ENCODE measurements at regions not wholly inside any gene's neighbourhood (a gene's known extent, or its start where the extent isn't known, plus 50 kb on each side); places are given as distances from the start of the nearest gene placed in this dataset.

- no peaks in the 10 kb centered on the region for H3K27me3 ChIP-seq (ENCODE audit: insufficient read depth, low read length)
- H3K4me2 ChIP-seq (ENCODE audit: low read length): no peak overlapping the region
- H3K9me3 ChIP-seq (ENCODE audit: control insufficient read depth in 1 of 2, insufficient read depth in 1 of 2, low read depth in 1 of 2, low read length in 2 of 2): no peaks in the 10 kb centered on the region
- no peaks in the 10 kb centered on the region for H3K4me1 ChIP-seq (ENCODE audit: control insufficient read depth in 1 of 2, insufficient read depth in 2 of 2, low read length in 2 of 2)
- no peak overlapping the region for H3K9ac ChIP-seq (ENCODE audit: low read length)
- intact Hi-C loops (cut with micrococcal nuclease): no loop called here
- ATAC-seq (no peak), DNase-seq (ENCODE audit: low read depth, low spot score) (no peak)
- H3K4me3 ChIP-seq (replicated peaks in 1 of 2; ENCODE audit: low read depth in 1 of 2, low read length in 2 of 2): no peak overlapping the region
- TF ChIP-seq EZH2 (IDR thresholded peaks at IDR 0.05): no peak
- TF ChIP-seq SRF (IDR thresholded peaks at IDR 0.05; ENCODE audit: low read depth): no peak
- TF ChIP-seq POLR2A (IDR thresholded peaks at IDR 0.05; ENCODE audit: borderline replicate concordance, extremely low read depth, insufficient read depth, insufficient read length): no peak
- no peaks in the 10 kb centered on the region for H3K79me2 ChIP-seq (ENCODE audit: insufficient read depth, low read length)
- no peak overlapping the region for H3K27ac ChIP-seq (ENCODE audit: low read depth, low read length)
- H2AFZ ChIP-seq (ENCODE audit: low read depth, low read length, poor library complexity, severe bottlenecking): no peak overlapping the region
- no TSS peak for BruUV-seq (replicated peaks)
- ChIA-PET RAD21 (ENCODE audit: low non-redundant PET in 1 of 2, low total read pairs in 2 of 2, uncharacterized antibody in 2 of 2, unreplicated experiment in 2 of 2) (no interaction called here), CTCF (no interaction called here), POLR2A (no interaction called here)
- H3K36me3 ChIP-seq (ENCODE audit: control insufficient read depth in 1 of 2, insufficient read depth in 2 of 2, low read length in 2 of 2): no peaks in the 10 kb centered on the region
- H3K9me2 ChIP-seq (ENCODE audit: insufficient read depth): no peaks in the 10 kb centered on the region
- H4K20me1 ChIP-seq (ENCODE audit: insufficient read depth): no peaks in the 10 kb centered on the region
These were observed 154.0 kb downstream of the TMEM47 start for GRCh38 chrX:34503119-34503518.

GRCh38 chrX:34493086-34493485, 164.0 kb downstream of the TMEM47 start:
- Histone ChIP-seq H2AFZ (ENCODE audit: low read depth, low read length, poor library complexity, severe bottlenecking) (no peak overlapping the region), H3K9ac (ENCODE audit: low read length) (no peak overlapping the region), H3K79me2 (ENCODE audit: insufficient read depth, low read length) (no peaks in the 10 kb centered on the region), H3K27me3 (ENCODE audit: insufficient read depth, low read length) (no peaks in the 10 kb centered on the region), H3K9me2 (ENCODE audit: insufficient read depth) (no peaks in the 10 kb centered on the region), H3K36me3 (ENCODE audit: control insufficient read depth in 1 of 2, insufficient read depth in 2 of 2, low read length in 2 of 2) (no peaks in the 10 kb centered on the region), H3K27ac (ENCODE audit: low read depth, low read length) (no peak overlapping the region), H3K4me3 (replicated peaks in 1 of 2; ENCODE audit: low read depth in 1 of 2, low read length in 2 of 2) (no peak overlapping the region), H4K20me1 (ENCODE audit: insufficient read depth) (no peaks in the 10 kb centered on the region), H3K9me3 (ENCODE audit: control insufficient read depth in 1 of 2, insufficient read depth in 1 of 2, low read depth in 1 of 2, low read length in 2 of 2) (no peaks in the 10 kb centered on the region; a peak in 1 of 4 replicates), H3K4me1 (ENCODE audit: control insufficient read depth in 1 of 2, insufficient read depth in 2 of 2, low read length in 2 of 2) (no peaks in the 10 kb centered on the region), H3K4me2 (ENCODE audit: low read length) (no peak overlapping the region)
- ChIA-PET RAD21 (ENCODE audit: low non-redundant PET in 1 of 2, low total read pairs in 2 of 2, uncharacterized antibody in 2 of 2, unreplicated experiment in 2 of 2) (no interaction called here), POLR2A (no interaction called here), CTCF (no interaction called here)
- intact Hi-C loops (cut with micrococcal nuclease): no loop called here
- no peak for DNase-seq (ENCODE audit: low read depth, low spot score)
- no TSS peak for BruUV-seq (replicated peaks)
- no peak for ATAC-seq
- TF ChIP-seq POLR2AphosphoS5 (IDR thresholded peaks at IDR 0.05; ENCODE audit: low read depth, low read length) (no peak), RAD21 (IDR thresholded peaks at IDR 0.05; ENCODE audit: low read depth) (no peak), EGR1 (IDR thresholded peaks at IDR 0.05; ENCODE audit: low read depth) (no peak), ZBTB33 (IDR thresholded peaks at IDR 0.05; ENCODE audit: extremely low read depth, insufficient replicate concordance, low read length) (no peak), YY1 (IDR thresholded peaks at IDR 0.05; ENCODE audit: extremely low read depth, insufficient replicate concordance, low read depth, low read length) (no peak), CBX3 (IDR thresholded peaks at IDR 0.05; ENCODE audit: low read depth) (no peak), CEBPB (IDR thresholded peaks at IDR 0.05; ENCODE audit: low read depth) (no peak), ZNF274 (IDR thresholded peaks at IDR 0.05; ENCODE audit: low read depth, low read length) (no peak)
- TF ChIP-seq, protein P1, sequence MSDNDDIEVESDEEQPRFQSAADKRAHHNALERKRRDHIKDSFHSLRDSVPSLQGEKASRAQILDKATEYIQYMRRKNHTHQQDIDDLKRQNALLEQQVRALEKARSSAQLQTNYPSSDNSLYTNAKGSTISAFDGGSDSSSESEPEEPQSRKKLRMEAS (IDR thresholded peaks at IDR 0.05): no peak
- TF ChIP-seq, protein P2, sequence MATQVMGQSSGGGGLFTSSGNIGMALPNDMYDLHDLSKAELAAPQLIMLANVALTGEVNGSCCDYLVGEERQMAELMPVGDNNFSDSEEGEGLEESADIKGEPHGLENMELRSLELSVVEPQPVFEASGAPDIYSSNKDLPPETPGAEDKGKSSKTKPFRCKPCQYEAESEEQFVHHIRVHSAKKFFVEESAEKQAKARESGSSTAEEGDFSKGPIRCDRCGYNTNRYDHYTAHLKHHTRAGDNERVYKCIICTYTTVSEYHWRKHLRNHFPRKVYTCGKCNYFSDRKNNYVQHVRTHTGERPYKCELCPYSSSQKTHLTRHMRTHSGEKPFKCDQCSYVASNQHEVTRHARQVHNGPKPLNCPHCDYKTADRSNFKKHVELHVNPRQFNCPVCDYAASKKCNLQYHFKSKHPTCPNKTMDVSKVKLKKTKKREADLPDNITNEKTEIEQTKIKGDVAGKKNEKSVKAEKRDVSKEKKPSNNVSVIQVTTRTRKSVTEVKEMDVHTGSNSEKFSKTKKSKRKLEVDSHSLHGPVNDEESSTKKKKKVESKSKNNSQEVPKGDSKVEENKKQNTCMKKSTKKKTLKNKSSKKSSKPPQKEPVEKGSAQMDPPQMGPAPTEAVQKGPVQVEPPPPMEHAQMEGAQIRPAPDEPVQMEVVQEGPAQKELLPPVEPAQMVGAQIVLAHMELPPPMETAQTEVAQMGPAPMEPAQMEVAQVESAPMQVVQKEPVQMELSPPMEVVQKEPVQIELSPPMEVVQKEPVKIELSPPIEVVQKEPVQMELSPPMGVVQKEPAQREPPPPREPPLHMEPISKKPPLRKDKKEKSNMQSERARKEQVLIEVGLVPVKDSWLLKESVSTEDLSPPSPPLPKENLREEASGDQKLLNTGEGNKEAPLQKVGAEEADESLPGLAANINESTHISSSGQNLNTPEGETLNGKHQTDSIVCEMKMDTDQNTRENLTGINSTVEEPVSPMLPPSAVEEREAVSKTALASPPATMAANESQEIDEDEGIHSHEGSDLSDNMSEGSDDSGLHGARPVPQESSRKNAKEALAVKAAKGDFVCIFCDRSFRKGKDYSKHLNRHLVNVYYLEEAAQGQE (IDR thresholded peaks at IDR 0.05; ENCODE audit: low read depth): no peak
- TF ChIP-seq, protein P3, sequence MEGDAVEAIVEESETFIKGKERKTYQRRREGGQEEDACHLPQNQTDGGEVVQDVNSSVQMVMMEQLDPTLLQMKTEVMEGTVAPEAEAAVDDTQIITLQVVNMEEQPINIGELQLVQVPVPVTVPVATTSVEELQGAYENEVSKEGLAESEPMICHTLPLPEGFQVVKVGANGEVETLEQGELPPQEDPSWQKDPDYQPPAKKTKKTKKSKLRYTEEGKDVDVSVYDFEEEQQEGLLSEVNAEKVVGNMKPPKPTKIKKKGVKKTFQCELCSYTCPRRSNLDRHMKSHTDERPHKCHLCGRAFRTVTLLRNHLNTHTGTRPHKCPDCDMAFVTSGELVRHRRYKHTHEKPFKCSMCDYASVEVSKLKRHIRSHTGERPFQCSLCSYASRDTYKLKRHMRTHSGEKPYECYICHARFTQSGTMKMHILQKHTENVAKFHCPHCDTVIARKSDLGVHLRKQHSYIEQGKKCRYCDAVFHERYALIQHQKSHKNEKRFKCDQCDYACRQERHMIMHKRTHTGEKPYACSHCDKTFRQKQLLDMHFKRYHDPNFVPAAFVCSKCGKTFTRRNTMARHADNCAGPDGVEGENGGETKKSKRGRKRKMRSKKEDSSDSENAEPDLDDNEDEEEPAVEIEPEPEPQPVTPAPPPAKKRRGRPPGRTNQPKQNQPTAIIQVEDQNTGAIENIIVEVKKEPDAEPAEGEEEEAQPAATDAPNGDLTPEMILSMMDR (IDR thresholded peaks at IDR 0.05 in 2 of 3, conservative IDR thresholded peaks at IDR 0.05 in 1 of 3; ENCODE audit: borderline replicate concordance in 1 of 3, insufficient read depth in 1 of 3, low read depth in 2 of 3, low read length in 2 of 3): no peak

All from HCT116 (cell line).